PC-9 (cell line): ENCODE measurements at regions not wholly inside any gene's neighbourhood (a gene's known extent, or its start where the extent isn't known, plus 50 kb on each side); places are given as distances from the start of the nearest gene placed in this dataset.

Source experiments
- BruUV-seq: library from RNA; stranded (reverse); fragments of 400-500 nt; replicated peaks from 2 replicates; lab custom pipeline; 2021; lab: Mats Ljungman, UMichigan
- CTCF ChIA-PET: fragments of 300-600 bp; sonication (Branson Sonifier 250); formaldehyde crosslinking; loops from one replicate; lab custom pipeline; 2022; ENCODE audit warnings: antibody characterized with exemption; lab: Charles Lee
- POLR2A ChIA-PET: fragments of 300-600 bp; sonication (Branson Sonifier 250); formaldehyde crosslinking; loops from one replicate; lab custom pipeline; 2022; ENCODE audit warnings: antibody characterized with exemption; ENCODE audit not compliant: unreplicated experiment; lab: Charles Lee
- DNase-seq, 2 experiments: peaks; one replicate each; pipeline versions ENCODE4 v3.0.0 to v3.0.0-alpha.2; 2015 to 2022; ENCODE audit warnings: mixed read lengths in 1 of 2
- H2AFZ ChIP-seq: fragments of 200-600 bp; sonication (generic); 2 replicates; pipeline ENCODE4 v1.8.1; 2017; ENCODE audit warnings: antibody characterized with exemption
- H3F3A ChIP-seq: fragments of 200-600 bp; sonication (generic); 2 replicates; pipeline ENCODE4 v1.8.1; 2017; ENCODE audit warnings: antibody characterized with exemption, mild to moderate bottlenecking, low read depth; ENCODE audit not compliant: insufficient read depth
- H3K27ac ChIP-seq: fragments of 200-600 bp; sonication (generic); 2 replicates; pipeline ENCODE4 v1.6.1; 2016; ENCODE audit warnings: mixed run types
- H3K27me3 ChIP-seq: fragments of 200-600 bp; sonication (generic); 2 replicates; pipeline ENCODE4 v1.6.1; 2016; ENCODE audit warnings: low read depth, mixed run types; ENCODE audit not compliant: insufficient read depth
- H3K36me3 ChIP-seq: fragments of 200-600 bp; sonication (generic); 2 replicates; pipeline ENCODE4 v1.6.1; 2016; ENCODE audit warnings: low read depth, mixed run types
- H3K4me1 ChIP-seq: fragments of 200-600 bp; sonication (generic); replicated peaks from 2 replicates; pipeline ENCODE4 v1.6.1; 2016; ENCODE audit warnings: mixed run types; ENCODE audit not compliant: insufficient read depth
- H3K4me2 ChIP-seq: fragments of 200-600 bp; sonication (generic); 2 replicates; pipeline ENCODE4 v1.6.1; 2017; ENCODE audit warnings: mixed run types
- H3K4me3 ChIP-seq: fragments of 200-600 bp; sonication (generic); 2 replicates; pipeline ENCODE4 v1.6.1; 2016; ENCODE audit warnings: mixed run types
- H3K79me2 ChIP-seq: fragments of 200-600 bp; sonication (generic); 2 replicates; pipeline ENCODE4 v1.6.1; 2017; ENCODE audit warnings: low read depth, mixed run types
- H3K9me2 ChIP-seq: fragments of 200-600 bp; sonication (generic); 2 replicates; pipeline ENCODE4 v1.8.1; 2017; ENCODE audit warnings: mild to moderate bottlenecking; ENCODE audit not compliant: insufficient read depth
- H3K9me3 ChIP-seq: fragments of 200-600 bp; sonication (generic); 2 replicates; pipeline ENCODE4 v1.8.1; 2016; ENCODE audit warnings: low read depth; ENCODE audit not compliant: insufficient read depth
- H4K20me1 ChIP-seq: fragments of 200-600 bp; sonication (generic); 2 replicates; pipeline ENCODE4 v1.8.1; 2017; ENCODE audit not compliant: insufficient read depth
- EZH2 ChIP-seq: fragments of 200-600 bp; sonication (generic); IDR thresholded peaks from 2 replicates; pipeline ENCODE4 v1.8.0; 2017; ENCODE audit warnings: antibody characterized with exemption, low read depth
- intact Hi-C: fragments of 100-400 bp; cut with micrococcal nuclease; formaldehyde crosslinking; loops from one replicate; pipeline ENCODE4 v1.10.0; 2022; ENCODE audit not compliant: unreplicated experiment
- TF ChIP-seq, protein P1 (sequence below): fragments of 200-600 bp; sonication (generic); conservative IDR thresholded peaks from 2 replicates; pipeline ENCODE4 v1.6.1; 2017; ENCODE audit warnings: mixed run types, antibody characterized with exemption, mild to moderate bottlenecking, moderate library complexity

- TF ChIP-seq, protein P1, sequence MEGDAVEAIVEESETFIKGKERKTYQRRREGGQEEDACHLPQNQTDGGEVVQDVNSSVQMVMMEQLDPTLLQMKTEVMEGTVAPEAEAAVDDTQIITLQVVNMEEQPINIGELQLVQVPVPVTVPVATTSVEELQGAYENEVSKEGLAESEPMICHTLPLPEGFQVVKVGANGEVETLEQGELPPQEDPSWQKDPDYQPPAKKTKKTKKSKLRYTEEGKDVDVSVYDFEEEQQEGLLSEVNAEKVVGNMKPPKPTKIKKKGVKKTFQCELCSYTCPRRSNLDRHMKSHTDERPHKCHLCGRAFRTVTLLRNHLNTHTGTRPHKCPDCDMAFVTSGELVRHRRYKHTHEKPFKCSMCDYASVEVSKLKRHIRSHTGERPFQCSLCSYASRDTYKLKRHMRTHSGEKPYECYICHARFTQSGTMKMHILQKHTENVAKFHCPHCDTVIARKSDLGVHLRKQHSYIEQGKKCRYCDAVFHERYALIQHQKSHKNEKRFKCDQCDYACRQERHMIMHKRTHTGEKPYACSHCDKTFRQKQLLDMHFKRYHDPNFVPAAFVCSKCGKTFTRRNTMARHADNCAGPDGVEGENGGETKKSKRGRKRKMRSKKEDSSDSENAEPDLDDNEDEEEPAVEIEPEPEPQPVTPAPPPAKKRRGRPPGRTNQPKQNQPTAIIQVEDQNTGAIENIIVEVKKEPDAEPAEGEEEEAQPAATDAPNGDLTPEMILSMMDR = no peak
- TF ChIP-seq EZH2 = no peak
- intact Hi-C loops = no loop called here
- Histone ChIP-seq H4K20me1 (no peaks in the 10 kb centered on the region), H3K27ac (no peak overlapping the region), H3K27me3 (no peaks in the 10 kb centered on the region), H3K4me1 (no peaks in the 10 kb centered on the region), H3F3A (no peaks in the 10 kb centered on the region), H3K9me3 (no peaks in the 10 kb centered on the region), H3K4me3 (no peak overlapping the region), H3K4me2 (no peak overlapping the region), H3K36me3 (no peaks in the 10 kb centered on the region), H3K9me2 (no peaks in the 10 kb centered on the region), H3K79me2 (no peaks in the 10 kb centered on the region), H2AFZ (no peak overlapping the region)
- BruUV-seq = no TSS peak
- DNase-seq = no peak
- CTCF ChIA-PET = no interaction called here
- POLR2A ChIA-PET = no interaction called here
Observed at GRCh38 chr19:30752876-30753275, 380.7 kb downstream of the ZNF536 start.

- TF ChIP-seq, protein P1 = no peak
- no peak for TF ChIP-seq EZH2
- Histone ChIP-seq H3K9me2 (no peaks in the 10 kb centered on the region), H3F3A (no peaks in the 10 kb centered on the region), H2AFZ (no peak overlapping the region), H3K27ac (no peak overlapping the region), H3K27me3 (no peaks in the 10 kb centered on the region), H3K4me2 (no peak overlapping the region), H3K4me1 (no peaks in the 10 kb centered on the region), H3K9me3 (no peaks in the 10 kb centered on the region), H3K79me2 (no peaks in the 10 kb centered on the region), H3K36me3 (no peaks in the 10 kb centered on the region), H4K20me1 (no peaks in the 10 kb centered on the region), H3K4me3 (no peak overlapping the region)
- intact Hi-C loops = no loop called here
- BruUV-seq = no TSS peak
- CTCF ChIA-PET = no interaction called here
- DNase-seq = no peak
- POLR2A ChIA-PET = no interaction called here
Observed at GRCh38 chr19:30752201-30752600, 380.0 kb downstream of the ZNF536 start.

GRCh38 chr19:30745476-30745985 lies 373.3 kb downstream of the ZNF536 start:
- TF ChIP-seq EZH2 = no peak
- TF ChIP-seq, protein P1 = no peak

More at GRCh38 chr19:30745476-30745985, 373.3 kb downstream of the ZNF536 start:
- Histone ChIP-seq H3K27ac (no peak overlapping the region), H4K20me1 (no peaks in the 10 kb centered on the region), H3K4me2 (no peak overlapping the region), H2AFZ (no peak overlapping the region), H3F3A (no peaks in the 10 kb centered on the region), H3K9me2 (no peaks in the 10 kb centered on the region), H3K4me3 (no peak overlapping the region), H3K9me3 (no peaks in the 10 kb centered on the region), H3K79me2 (no peaks in the 10 kb centered on the region), H3K36me3 (no peaks in the 10 kb centered on the region), H3K4me1 (no peaks in the 10 kb centered on the region), H3K27me3 (peaks cover 58% of the 10 kb centered on the region)
- CTCF ChIA-PET = no interaction called here
- no peak for DNase-seq
- POLR2A ChIA-PET = no interaction called here
- BruUV-seq = no TSS peak
- intact Hi-C loops = no loop called here
